ENCODE measurements at regions not wholly inside any gene's neighbourhood (a gene's known extent, or its start where the extent isn't known, plus 50 kb on each side); places are given as distances from the start of the nearest gene placed in this dataset.

- Histone ChIP-seq H3K36me3 (ENCODE audit: control insufficient read depth in 2 of 2, insufficient read depth in 1 of 2, low read length in 2 of 2) (no peaks in the 10 kb centered on the region), H3K27ac (ENCODE audit: extremely low read depth, low read depth, low read length) (no peak overlapping the region), H3K4me3 (ENCODE audit: low read depth, low read length) (no peak overlapping the region), H3K9me3 (ENCODE audit: control insufficient read depth, insufficient read depth, low read depth, low read length) (no peaks in the 10 kb centered on the region), H3K4me1 (ENCODE audit: control insufficient read depth, insufficient read depth, low read length) (no peaks in the 10 kb centered on the region)
- TF ChIP-seq ZNF785 (tag by site-specific recombination; IDR thresholded peaks at IDR 0.05) = no peak
- no peak for TF ChIP-seq FEZF1 (tag by site-specific recombination; IDR thresholded peaks at IDR 0.05)
- no peak for TF ChIP-seq ZBTB11 (tag by site-specific recombination; conservative IDR thresholded peaks at IDR 0.05; ENCODE audit: low read depth)
- TF ChIP-seq ZNF19 (tag by site-specific recombination; IDR thresholded peaks at IDR 0.05; ENCODE audit: low read depth) = no peak
- TF ChIP-seq ZNF366 (tag by site-specific recombination; conservative IDR thresholded peaks at IDR 0.05) = no peak
- no peak for TF ChIP-seq ZNF488 (tag by site-specific recombination; IDR thresholded peaks at IDR 0.05)
- TF ChIP-seq KLF17 (tag by site-specific recombination; IDR thresholded peaks at IDR 0.05) = no peak
- TF ChIP-seq MYNN (tag by site-specific recombination; IDR thresholded peaks at IDR 0.05; ENCODE audit: borderline replicate concordance) = no peak
- TF ChIP-seq ZNF777 (tag by site-specific recombination; IDR thresholded peaks at IDR 0.05; ENCODE audit: borderline replicate concordance) = no peak
- TF ChIP-seq ZSCAN5A (tag by site-specific recombination; IDR thresholded peaks at IDR 0.05) = no peak
- ChIA-PET CTCF (no interaction called here), POLR2A (no interaction called here)
Observed at GRCh38 chr3:18675197-18675596, 250.1 kb upstream of the SATB1 start.

GRCh38 chr3:18672561-18672960 lies 247.4 kb upstream of the SATB1 start:
- Histone ChIP-seq H3K9me3 (ENCODE audit: control insufficient read depth, insufficient read depth, low read depth, low read length) (no peaks in the 10 kb centered on the region), H3K36me3 (ENCODE audit: control insufficient read depth in 2 of 2, insufficient read depth in 1 of 2, low read length in 2 of 2) (no peaks in the 10 kb centered on the region), H3K27ac (ENCODE audit: extremely low read depth, low read depth, low read length) (no peak overlapping the region), H3K4me3 (ENCODE audit: low read depth, low read length) (no peak overlapping the region), H3K4me1 (ENCODE audit: control insufficient read depth, insufficient read depth, low read length) (no peaks in the 10 kb centered on the region)
- POLR2A ChIA-PET = no interaction called here
- TF ChIP-seq ZNF677 (tag by site-specific recombination; IDR thresholded peaks at IDR 0.05) (no peak), ZFP41 (tag by site-specific recombination; IDR thresholded peaks at IDR 0.05; ENCODE audit: borderline replicate concordance) (no peak), ZNF266 (tag by site-specific recombination; IDR thresholded peaks at IDR 0.05; ENCODE audit: low read depth) (no peak), ZNF155 (tag by site-specific recombination; IDR thresholded peaks at IDR 0.05) (no peak), ZNF23 (tag by site-specific recombination; IDR thresholded peaks at IDR 0.05; ENCODE audit: borderline replicate concordance) (no peak), ZNF488 (tag by site-specific recombination; IDR thresholded peaks at IDR 0.05) (no peak), ZNF645 (tag by site-specific recombination; IDR thresholded peaks at IDR 0.05) (no peak), PBX3 (CRISPR knock-in tag; IDR thresholded peaks at IDR 0.05) (no peak), ZBTB10 (tag by site-specific recombination; IDR thresholded peaks at IDR 0.05) (no peak), ZNF777 (tag by site-specific recombination; IDR thresholded peaks at IDR 0.05; ENCODE audit: borderline replicate concordance) (no peak), ZSCAN23 (tag by site-specific recombination; IDR thresholded peaks at IDR 0.05) (no peak), ZNF670 (tag by site-specific recombination; IDR thresholded peaks at IDR 0.05; ENCODE audit: low read depth) (no peak)
- CTCF ChIA-PET = no interaction called here

All from HEK293 (cell line).